Tibial nerve (tissue), 4 donors: ENCODE measurements at regions not wholly inside any gene's neighbourhood (a gene's known extent, or its start where the extent isn't known, plus 50 kb on each side); places are given as distances from the start of the nearest gene placed in this dataset.

ENCODE experiments used
- CTCF ChIP-seq, 5 experiments: fragments of 200-600 bp in 3 of 5; fragments of 450-650 bp in 2 of 5; sonication (generic) in 3 of 5; IDR thresholded peaks; one replicate each; pipeline ENCODE4 v1.5.1; 2016 to 2019; ENCODE audit warnings: antibody characterized with exemption in 5 of 5, mild to moderate bottlenecking in 3 of 5, moderate library complexity in 2 of 5
- EP300 ChIP-seq, 2 donors: sonication (generic); formaldehyde crosslinking; IDR thresholded peaks; one replicate each; pipeline ENCODE4 v1.6.1; 2017; ENCODE audit warnings: antibody characterized with exemption in 2 of 2, mild to moderate bottlenecking in 1 of 2
- POLR2A ChIP-seq, 2 donors: fragments of 450-650 bp; IDR thresholded peaks; one replicate each; pipeline ENCODE4 v1.6.1; 2017; ENCODE audit warnings: antibody characterized with exemption in 2 of 2, mild to moderate bottlenecking in 2 of 2, moderate library complexity in 2 of 2

GRCh38 chr3:25165306-25165705, 262.8 kb upstream of the RARB start:
- no peak for TF ChIP-seq EP300 (IDR thresholded peaks at IDR 0.05)
- TF ChIP-seq POLR2A (IDR thresholded peaks at IDR 0.05) = no peak
- no peak for TF ChIP-seq CTCF (IDR thresholded peaks at IDR 0.05)
